Thoracic aorta (tissue), 2 donors: ENCODE measurements at regions not wholly inside any gene's neighbourhood (a gene's known extent, or its start where the extent isn't known, plus 50 kb on each side); places are given as distances from the start of the nearest gene placed in this dataset.

ENCODE experiments used
- ATAC-seq: fragments of 150-250 bp; one replicate; pipeline ENCODE4 v1.8.0; 2017; ENCODE audit warnings: low read depth; ENCODE audit not compliant: insufficient number of reproducible peaks, low FRiP score
- DNase-seq: peaks from one replicate; pipeline ENCODE4 v3.0.0-alpha.2; 2020; ENCODE audit warnings: low spot score
- H3K27ac ChIP-seq, 2 donors: fragments of 200-600 bp; sonication (generic); 1 replicate in 1 of 2; 2 replicates in 1 of 2; pipeline ENCODE4 v1.5.1; 2016; ENCODE audit warnings: mild to moderate bottlenecking in 2 of 2, moderate library complexity in 2 of 2
- H3K27me3 ChIP-seq: fragments of 200-600 bp; sonication (generic); replicated peaks from 2 replicates; pipeline ENCODE4 v1.6.0; 2016; ENCODE audit warnings: mild to moderate bottlenecking; ENCODE audit not compliant: insufficient read depth
- H3K36me3 ChIP-seq: fragments of 200-600 bp; sonication (generic); one replicate; pipeline ENCODE4 v1.5.1; 2016
- H3K4me1 ChIP-seq, 2 donors: fragments of 200-600 bp; sonication (generic); 1 replicate in 1 of 2; 2 replicates in 1 of 2; pipeline versions ENCODE4 v1.5.1 to v1.6.0; 2016; ENCODE audit warnings: low read depth in 2 of 2, mild to moderate bottlenecking in 1 of 2; ENCODE audit not compliant: control insufficient read depth in 1 of 2
- H3K4me3 ChIP-seq: fragments of 200-600 bp; sonication (generic); 2 replicates; pipeline ENCODE4 v1.5.1; 2016; ENCODE audit warnings: mild to moderate bottlenecking
- H3K9me3 ChIP-seq: fragments of 200-600 bp; sonication (generic); 2 replicates; pipeline ENCODE4 v1.5.1; 2016
- TF ChIP-seq, protein P1 (sequence below): fragments of 200-600 bp; sonication (generic); IDR thresholded peaks from one replicate; pipeline ENCODE4 v1.5.1; 2019; ENCODE audit warnings: antibody characterized with exemption

DNA sequence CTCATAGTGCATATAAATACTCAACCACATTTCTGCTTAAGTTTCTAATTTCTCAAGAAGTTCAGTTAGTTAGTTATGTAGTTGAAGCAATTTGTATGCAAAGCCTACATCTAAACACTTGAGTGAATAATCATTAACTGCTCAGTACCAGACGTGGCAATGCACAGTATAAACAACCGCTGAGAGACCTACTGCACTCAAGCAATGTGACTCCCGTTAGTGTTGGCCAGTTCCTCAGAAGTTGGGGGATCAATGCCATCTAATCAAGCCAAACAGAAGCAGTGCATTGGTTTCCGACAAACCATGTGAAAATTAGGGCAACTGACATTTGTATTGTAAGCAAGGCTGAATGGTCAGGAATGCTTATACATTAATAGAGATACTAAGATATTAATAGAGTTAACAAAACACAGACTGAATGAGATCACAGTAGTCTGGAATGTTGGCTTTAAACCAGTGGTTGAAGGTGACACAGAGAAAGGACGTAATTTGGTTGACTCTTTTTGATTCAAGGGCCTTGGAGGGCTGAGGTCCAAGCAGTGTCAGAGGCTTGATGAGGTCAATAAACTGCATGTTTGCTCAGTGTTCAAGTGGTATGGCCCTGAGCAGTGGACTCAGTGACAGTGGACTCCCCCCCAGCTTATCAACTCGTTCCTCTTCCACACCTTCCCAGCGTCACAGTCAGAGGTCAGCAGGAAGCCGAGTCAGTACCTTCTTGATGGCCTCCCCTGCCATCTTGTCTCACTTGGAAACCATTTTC is 255.5 kb downstream of the CTH start:
- TF ChIP-seq, protein P1, sequence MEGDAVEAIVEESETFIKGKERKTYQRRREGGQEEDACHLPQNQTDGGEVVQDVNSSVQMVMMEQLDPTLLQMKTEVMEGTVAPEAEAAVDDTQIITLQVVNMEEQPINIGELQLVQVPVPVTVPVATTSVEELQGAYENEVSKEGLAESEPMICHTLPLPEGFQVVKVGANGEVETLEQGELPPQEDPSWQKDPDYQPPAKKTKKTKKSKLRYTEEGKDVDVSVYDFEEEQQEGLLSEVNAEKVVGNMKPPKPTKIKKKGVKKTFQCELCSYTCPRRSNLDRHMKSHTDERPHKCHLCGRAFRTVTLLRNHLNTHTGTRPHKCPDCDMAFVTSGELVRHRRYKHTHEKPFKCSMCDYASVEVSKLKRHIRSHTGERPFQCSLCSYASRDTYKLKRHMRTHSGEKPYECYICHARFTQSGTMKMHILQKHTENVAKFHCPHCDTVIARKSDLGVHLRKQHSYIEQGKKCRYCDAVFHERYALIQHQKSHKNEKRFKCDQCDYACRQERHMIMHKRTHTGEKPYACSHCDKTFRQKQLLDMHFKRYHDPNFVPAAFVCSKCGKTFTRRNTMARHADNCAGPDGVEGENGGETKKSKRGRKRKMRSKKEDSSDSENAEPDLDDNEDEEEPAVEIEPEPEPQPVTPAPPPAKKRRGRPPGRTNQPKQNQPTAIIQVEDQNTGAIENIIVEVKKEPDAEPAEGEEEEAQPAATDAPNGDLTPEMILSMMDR, result no peak
- Histone ChIP-seq H3K27me3 (no peaks in the 10 kb centered on the region), H3K9me3 (no peaks in the 10 kb centered on the region), H3K27ac (no peak overlapping the region), H3K4me3 (no peak overlapping the region), H3K4me1 (peaks cover 0 to 7% of the 10 kb centered on the region in 2 donors), H3K36me3 (no peaks in the 10 kb centered on the region)
- ATAC-seq (no peak), DNase-seq (no peak)

DNA sequence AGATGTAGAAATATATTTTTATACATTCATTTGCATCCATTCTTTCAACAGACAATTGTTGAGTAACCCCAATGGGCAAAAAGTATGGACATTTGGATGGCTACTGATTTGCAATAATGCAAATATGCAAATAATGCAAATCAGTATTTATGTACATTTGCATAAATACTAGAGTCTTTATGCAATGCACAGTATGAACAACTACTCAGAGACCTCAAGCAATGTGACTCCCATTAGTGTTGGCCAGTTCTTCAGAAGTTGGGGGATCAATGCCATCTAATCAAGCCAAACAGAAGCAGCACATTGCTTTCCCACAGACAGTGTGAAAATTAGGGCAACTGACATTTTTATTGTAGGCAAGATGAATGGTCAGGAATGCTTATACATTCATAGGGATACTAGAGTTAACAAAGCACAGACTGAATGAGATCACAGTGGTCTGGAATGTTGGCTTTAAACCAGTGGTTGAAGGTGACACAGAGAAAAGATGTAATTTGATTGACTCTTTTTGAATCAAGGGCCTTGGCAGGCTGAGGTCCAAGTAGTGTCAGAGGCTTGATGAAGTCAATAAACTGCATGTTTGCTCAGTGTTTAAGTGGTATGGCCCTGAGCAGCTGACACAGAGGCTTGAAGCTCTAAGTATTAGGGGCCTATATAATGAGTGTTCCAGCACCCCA is 256.6 kb downstream of the CTH start:
- Histone ChIP-seq H3K27me3 (no peaks in the 10 kb centered on the region), H3K9me3 (no peaks in the 10 kb centered on the region), H3K27ac (no peak overlapping the region), H3K36me3 (no peaks in the 10 kb centered on the region), H3K4me1 (peaks cover 4 to 14% of the 10 kb centered on the region in 2 donors), H3K4me3 (no peak overlapping the region)
- DNase-seq, result no peak
- TF ChIP-seq, protein P1, result no peak
- no peak for ATAC-seq

DNA sequence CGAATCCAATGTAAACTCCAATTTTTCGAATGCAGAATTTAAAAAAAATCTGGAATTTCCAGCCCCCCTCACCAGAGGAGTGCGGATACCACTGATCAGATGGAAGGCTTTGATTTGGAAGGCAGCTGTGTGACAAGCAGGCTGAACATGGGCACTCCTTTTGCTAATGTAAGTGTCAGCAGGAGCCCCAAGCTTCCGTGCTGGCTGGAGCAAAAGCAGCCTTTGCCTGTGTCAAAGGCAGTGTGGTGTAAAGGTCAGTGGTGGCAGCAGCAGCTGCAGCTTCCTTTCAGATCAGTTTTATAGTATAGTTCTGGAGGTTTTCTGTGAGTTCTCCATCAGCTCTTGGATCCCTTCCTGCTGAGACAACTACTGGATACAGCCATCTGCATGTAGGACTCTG is 259.9 kb downstream of the CTH start:
- Histone ChIP-seq H3K27me3 (no peaks in the 10 kb centered on the region), H3K36me3 (no peaks in the 10 kb centered on the region), H3K27ac (no peak overlapping the region), H3K4me3 (no peak overlapping the region), H3K9me3 (no peaks in the 10 kb centered on the region), H3K4me1 (peaks cover 7 to 16% of the 10 kb centered on the region in 2 donors)
- TF ChIP-seq, protein P1, result no peak
- ATAC-seq, result no peak
- DNase-seq, result no peak

DNA sequence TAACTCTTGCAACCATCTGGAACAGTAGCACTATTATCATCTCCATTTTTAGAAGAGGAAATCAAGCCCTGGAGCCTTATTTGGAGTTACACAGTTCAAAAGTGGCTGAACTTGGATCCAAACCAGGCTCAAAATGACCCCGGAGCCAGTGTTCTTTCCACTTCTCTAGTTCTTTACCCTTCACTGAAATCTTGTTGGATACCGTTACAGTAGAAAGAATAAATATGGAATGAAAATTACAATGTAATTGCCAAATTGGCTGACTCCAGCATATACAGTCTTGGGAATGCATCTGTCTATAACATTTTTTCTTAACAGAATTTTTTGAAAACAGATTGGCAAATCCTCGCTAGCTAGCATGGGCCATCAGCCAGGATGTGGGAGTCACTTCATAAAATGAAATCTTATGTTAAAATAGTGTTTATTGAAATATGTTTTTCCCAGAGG is 261.4 kb downstream of the CTH start:
- Histone ChIP-seq H3K4me1 (peaks cover 7 to 9% of the 10 kb centered on the region in 2 donors), H3K36me3 (no peaks in the 10 kb centered on the region), H3K9me3 (no peaks in the 10 kb centered on the region), H3K4me3 (no peak overlapping the region), H3K27me3 (no peaks in the 10 kb centered on the region), H3K27ac (no peak overlapping the region)
- ATAC-seq, result no peak
- TF ChIP-seq, protein P1, result no peak
- no peak for DNase-seq

DNA sequence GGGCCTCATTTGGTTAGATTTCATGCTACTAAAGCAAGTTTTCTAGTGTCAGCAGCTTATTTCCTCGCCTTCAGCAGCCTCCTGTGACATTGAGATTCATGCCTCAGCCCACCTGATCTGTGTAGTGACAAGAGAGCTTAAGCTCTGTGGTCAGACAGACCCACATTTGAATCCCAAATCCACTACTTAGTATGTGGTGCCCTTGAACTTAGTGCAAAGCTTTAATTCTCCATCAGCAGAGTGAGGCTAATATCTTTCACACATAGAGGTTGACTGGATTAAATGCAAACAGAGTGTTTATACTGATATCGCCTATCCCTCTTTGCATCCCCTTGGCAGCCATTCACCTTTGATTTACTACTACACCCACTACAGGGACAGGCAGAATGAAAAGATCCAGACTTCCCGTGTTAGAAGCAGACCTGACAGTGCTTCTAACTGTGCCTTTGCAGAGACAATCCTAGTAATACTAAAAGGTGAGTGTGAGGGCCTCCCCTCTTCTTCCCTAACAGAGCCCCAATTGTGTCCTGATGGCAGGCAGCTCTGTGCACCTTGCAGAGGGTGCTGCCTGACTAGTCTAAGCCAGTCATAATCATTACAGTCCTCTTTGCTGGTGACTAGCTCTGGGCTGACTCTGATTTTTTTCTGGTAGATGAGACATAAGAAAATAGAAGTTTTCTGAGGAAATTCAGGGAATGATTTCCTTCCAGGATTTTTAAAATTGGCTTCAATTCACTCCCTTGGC is 264.0 kb downstream of the CTH start:
- Histone ChIP-seq H3K9me3 (no peaks in the 10 kb centered on the region), H3K36me3 (no peaks in the 10 kb centered on the region), H3K4me3 (no peak overlapping the region), H3K27me3 (no peaks in the 10 kb centered on the region), H3K4me1 (peaks cover 7 to 9% of the 10 kb centered on the region in 2 donors), H3K27ac (no peak overlapping the region)
- TF ChIP-seq, protein P1, result no peak
- no peak for ATAC-seq
- no peak for DNase-seq
